Embryonic facial prominence (tissue), 1 donor: ENCODE measurements at regions not wholly inside any gene's neighbourhood (a gene's known extent, or its start where the extent isn't known, plus 50 kb on each side); places are given as distances from the start of the nearest gene placed in this dataset.

ENCODE experiments used
- DNase-seq: peaks from one replicate; pipeline ENCODE4 v3.0.0-alpha.2; 2016; ENCODE audit errors: extremely low spot score

- no peak for DNase-seq
Observed at GRCh38 chr16:72508191-72508590, 336.2 kb upstream of the PMFBP1 start.

- no peak for DNase-seq
Observed at GRCh38 chr16:72502594-72503005, 330.6 kb upstream of the PMFBP1 start.

GRCh38 chr16:72501739-72502593 is 330.0 kb upstream of the PMFBP1 start:
- DNase-seq: peak; percentile 34

GRCh38 chr16:72500545-72500944 is 328.6 kb upstream of the PMFBP1 start:
- DNase-seq: no peak

- no peak for DNase-seq
Observed at GRCh38 chr16:72493716-72494415, 321.9 kb upstream of the PMFBP1 start.

- DNase-seq: no peak
Observed at GRCh38 chr16:72487283-72487682, 315.3 kb upstream of the PMFBP1 start.

- DNase-seq: no peak
Observed at GRCh38 chr16:72482695-72483094, 310.7 kb upstream of the PMFBP1 start.

- DNase-seq: no peak
Observed at GRCh38 chr16:72481419-72481818, 309.5 kb upstream of the PMFBP1 start.

- DNase-seq: no peak
Observed at GRCh38 chr16:72480911-72481310, 309.0 kb upstream of the PMFBP1 start.

GRCh38 chr16:72475688-72476087 is 303.7 kb upstream of the PMFBP1 start:
- no peak for DNase-seq

GRCh38 chr16:72474501-72475123 is 302.7 kb upstream of the PMFBP1 start:
- DNase-seq: peak; percentile 25

- DNase-seq: no peak
Observed at GRCh38 chr16:72473631-72474030, 301.7 kb upstream of the PMFBP1 start.

- no peak for DNase-seq
Observed at GRCh38 chr16:72471317-72471924, 299.5 kb upstream of the PMFBP1 start.

- DNase-seq: no peak
Observed at GRCh38 chr16:72470541-72470940, 298.6 kb upstream of the PMFBP1 start.

- no peak for DNase-seq
Observed at GRCh38 chr16:72469932-72470331, 298.0 kb upstream of the PMFBP1 start.

- no peak for DNase-seq
Observed at GRCh38 chr16:72468582-72468981, 296.6 kb upstream of the PMFBP1 start.

- no peak for DNase-seq
Observed at GRCh38 chr16:72467157-72467759, 295.3 kb upstream of the PMFBP1 start.

GRCh38 chr16:72464597-72465368 is 292.8 kb upstream of the PMFBP1 start:
- no peak for DNase-seq

GRCh38 chr16:72464052-72464451 is 292.1 kb upstream of the PMFBP1 start:
- DNase-seq: no peak

GRCh38 chr16:72458035-72458434 is 286.1 kb upstream of the PMFBP1 start:
- no peak for DNase-seq
